GM08714 (cell line): ENCODE measurements at regions not wholly inside any gene's neighbourhood (a gene's known extent, or its start where the extent isn't known, plus 50 kb on each side); places are given as distances from the start of the nearest gene placed in this dataset.

Experiments used
- H3K4me3 ChIP-seq: fragments of 200-500 bp; sonication (Bioruptor generic); 2 replicates; pipeline ENCODE4 v1.5.1; 2014; ENCODE audit warnings: mild to moderate bottlenecking, low read length, inconsistent platforms
- ZNF274 ChIP-seq: IDR thresholded peaks from 2 replicates; pipeline ENCODE4 v1.6.1; 2012; ENCODE audit warnings: mild to moderate bottlenecking, low read depth, low read length

DNA sequence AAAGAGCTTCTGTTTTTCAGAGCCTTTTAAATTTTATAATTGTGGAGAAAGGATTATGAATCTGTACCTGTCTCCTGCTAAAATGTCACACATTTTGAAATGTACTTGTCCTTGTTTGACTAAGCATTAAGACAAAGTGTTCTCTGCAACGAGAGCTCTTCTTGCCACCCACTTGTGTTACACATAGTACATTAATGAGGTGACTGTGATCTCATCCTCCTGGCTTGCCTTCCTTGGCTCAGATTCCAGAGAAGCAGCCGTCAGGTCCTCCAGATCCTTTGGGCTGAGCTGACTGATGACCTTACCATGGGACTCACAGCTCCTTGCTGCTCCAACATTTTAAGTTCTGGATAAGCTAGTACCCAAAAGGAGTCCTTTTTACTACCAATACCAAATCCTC is 81.4 kb downstream of the BBS10 start:
- H3K4me3 ChIP-seq, result no peak overlapping the region
- no peak for TF ChIP-seq ZNF274

DNA sequence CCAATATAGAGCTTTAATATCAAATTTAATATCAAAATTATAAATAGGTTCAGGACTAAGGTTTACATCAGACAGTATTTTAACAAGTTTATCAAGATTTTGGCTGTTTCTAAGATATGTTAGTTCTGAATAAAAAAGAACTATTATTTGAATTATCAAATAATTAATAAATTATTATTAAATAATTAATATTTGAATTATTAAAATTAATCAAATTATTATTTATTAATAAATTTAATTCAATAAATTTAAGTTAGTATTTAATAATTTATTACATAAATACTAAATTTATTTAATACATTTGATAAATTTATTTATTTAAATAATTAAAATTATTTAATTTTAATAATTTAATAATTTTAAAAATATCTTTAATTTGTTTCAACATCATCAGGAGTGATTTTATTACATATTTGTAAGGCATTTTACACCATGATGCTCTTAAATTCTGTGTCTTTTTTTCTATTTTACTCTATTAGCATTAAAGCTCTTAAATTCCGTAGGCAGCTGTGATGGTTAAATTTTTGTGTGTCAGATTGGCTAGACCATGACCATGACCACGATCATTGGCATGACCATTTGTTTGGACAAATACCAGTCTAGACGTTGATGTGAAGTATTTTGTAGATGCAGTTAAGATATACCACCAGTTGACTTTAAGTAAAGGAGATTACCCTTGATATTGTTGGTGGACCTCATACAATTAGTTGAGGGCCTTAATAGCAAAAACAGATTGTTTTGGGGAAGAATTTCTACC is 82.6 kb downstream of the BBS10 start:
- TF ChIP-seq ZNF274, result no peak
- H3K4me3 ChIP-seq, result no peak overlapping the region

DNA sequence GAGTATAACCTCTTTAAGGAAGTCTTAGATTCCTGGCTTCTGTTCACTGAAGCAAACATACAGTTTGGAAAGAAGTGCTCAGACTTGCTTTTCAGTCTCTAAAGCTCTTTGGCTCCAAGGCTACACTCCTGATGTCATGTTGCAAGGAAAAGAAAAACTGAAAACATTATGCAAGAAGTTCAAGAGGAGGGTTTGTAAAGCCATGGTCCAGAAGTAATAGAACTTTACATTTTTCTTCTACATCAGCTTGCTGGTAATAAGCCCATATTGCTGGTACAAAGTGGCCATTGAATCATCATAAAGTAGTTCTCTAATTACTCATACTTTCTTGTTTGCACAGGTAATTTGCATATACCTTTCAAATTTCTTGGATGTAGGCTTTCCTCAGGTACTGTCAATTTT is 83.6 kb downstream of the BBS10 start:
- TF ChIP-seq ZNF274, result no peak
- no peak overlapping the region for H3K4me3 ChIP-seq

DNA sequence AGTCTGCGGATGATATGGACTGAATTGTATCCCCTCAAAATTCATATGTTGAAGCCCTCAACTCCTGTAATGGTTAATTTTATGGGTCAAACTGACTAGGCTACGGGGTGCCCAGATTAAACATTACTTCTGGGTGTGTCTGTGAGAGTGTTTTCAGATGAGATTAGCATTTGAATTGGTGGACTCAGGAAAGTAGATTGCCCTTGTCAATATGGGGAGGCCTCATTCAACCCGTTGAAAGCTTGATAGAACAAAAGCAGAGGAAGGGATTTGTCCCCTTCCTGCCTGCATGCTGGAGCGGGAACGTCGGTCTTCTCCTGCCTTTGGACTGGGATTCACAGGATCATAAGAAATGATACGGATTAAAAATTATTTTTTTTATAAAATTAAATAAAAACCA is 84.5 kb downstream of the BBS10 start:
- no peak for TF ChIP-seq ZNF274
- H3K4me3 ChIP-seq, result no peak overlapping the region

DNA sequence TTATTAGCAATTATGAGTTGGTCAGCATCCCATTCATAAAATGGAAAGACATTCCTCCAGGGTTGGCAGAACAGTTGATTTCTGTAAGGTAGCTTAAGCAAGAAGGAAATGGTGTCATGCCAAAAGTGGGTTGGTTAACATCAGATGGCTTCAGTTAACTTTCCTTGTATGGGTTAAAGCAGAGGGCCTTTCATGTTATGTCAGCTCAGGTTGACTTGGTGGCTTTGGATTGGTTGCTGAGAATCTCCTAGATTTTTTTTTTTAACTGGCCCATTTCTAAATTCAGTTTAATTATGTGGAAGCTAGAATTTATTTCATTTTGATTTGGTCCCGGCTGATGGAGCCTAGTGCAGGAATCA is 87.8 kb downstream of the BBS10 start:
- H3K4me3 ChIP-seq, result no peak overlapping the region
- TF ChIP-seq ZNF274, result no peak

DNA sequence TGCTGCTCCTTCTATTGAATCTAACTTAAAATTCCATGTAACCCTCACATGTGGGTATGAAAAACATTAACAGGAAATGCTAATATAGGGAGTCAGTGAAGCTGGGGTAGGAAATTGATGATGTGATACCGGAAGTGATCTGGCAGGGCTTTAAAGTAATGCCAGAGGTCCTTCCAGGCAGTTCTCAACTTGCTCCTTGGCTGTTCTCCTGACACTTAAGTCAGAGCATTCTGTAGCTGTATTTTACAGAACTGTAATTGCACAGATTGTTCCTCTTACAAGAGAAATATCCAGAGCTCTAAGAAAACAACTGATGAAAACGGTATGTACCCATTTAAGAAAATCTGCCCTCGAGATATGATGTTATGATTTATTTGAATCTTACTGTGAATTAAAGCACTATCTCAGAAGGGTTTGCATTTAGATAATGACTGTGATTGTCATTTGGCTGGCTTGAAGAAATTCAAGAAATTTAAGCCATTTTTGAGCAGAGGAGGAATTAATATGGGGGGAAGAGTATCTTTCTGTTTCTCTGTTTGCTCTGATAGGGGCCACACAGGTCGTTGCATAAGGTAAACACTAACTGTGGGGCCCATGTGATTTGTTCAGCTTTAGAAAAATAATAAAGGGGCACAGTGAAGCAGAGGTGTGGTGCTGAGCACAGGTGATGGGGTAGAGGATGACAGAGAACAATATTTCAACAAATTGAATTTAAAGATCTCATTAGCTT is 88.4 kb downstream of the BBS10 start:
- no peak for TF ChIP-seq ZNF274
- H3K4me3 ChIP-seq, result no peak overlapping the region

DNA sequence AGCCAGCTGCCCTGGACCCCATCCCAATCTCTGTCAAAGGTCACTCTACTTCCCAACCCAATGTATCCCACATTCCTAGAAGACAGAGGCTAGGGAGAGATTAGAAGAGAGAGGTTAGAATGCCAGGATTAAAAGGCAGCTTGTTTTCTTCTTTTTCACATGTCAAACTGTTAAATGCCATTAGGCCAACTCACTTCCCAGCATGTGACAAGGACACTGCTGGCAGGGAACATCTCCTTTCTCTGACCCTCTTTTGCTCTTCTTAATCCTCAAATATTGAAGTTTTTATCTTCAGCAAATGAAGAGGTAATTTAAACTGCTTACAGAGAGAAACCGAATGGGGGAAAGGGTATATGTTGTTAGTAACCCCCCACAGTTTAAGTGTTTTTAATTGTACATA is 89.1 kb downstream of the BBS10 start:
- TF ChIP-seq ZNF274, result no peak
- H3K4me3 ChIP-seq, result no peak overlapping the region

DNA sequence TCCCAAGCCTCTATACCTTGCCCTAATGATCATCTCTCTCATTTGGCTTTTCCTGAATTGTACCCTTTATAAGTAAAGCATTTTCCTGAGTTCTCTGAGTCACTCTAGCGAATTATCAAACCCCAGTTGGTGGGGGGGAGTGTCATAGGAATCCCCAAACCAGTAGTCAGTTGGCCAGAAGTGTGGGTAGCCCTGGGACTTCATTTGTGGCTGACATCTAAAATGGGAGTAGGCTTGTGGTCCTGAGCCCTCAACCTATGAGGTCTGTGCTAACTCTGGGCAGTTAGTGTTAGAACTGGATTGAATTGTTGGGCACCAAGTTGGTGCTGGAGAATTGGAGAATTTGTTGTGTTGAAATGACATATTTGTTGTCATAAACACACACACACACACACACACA is 91.3 kb downstream of the BBS10 start:
- H3K4me3 ChIP-seq, result no peak overlapping the region
- no peak for TF ChIP-seq ZNF274

DNA sequence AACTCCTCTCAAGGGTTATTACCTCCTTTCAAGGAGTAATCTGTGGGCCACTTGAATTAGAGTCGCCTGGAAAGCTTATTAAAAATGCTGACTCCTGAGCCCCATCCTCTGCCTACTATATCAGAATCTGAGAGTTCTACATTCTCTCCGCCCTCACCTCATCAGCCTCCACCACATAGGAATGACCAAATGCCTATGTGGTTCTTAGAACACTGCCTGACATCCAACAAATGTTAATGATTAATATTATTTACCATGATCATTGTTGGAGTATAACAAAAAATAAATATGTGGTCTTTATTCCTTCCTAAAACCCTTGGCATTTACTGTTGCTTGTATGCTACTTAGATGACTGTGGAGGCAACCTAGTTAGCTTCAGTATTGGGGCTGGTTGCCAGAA is 91.9 kb downstream of the BBS10 start:
- no peak overlapping the region for H3K4me3 ChIP-seq

DNA sequence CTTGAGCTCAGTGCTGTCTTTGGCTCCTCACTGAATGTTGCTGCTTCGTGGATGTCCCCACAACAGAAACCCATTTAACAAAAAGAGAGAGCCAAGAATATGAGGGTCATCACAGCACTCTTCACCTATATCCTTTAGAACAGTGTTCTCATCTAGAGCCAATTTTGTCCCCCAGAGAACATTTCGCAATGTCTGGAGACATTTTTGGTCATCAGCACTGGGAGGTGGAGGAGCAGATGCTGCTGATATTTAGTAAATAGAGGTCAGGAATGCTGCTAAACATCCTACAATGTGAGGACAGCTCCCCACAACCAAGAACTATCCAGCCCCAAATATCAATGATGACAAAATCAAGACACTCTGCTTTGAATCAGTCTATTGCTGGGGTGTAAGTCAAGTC is 92.5 kb downstream of the BBS10 start:
- H3K4me3 ChIP-seq, result no peak overlapping the region
- no peak for TF ChIP-seq ZNF274

More for the DNA sequence above, 91.9 kb downstream of the BBS10 start:
- no peak for TF ChIP-seq ZNF274

DNA sequence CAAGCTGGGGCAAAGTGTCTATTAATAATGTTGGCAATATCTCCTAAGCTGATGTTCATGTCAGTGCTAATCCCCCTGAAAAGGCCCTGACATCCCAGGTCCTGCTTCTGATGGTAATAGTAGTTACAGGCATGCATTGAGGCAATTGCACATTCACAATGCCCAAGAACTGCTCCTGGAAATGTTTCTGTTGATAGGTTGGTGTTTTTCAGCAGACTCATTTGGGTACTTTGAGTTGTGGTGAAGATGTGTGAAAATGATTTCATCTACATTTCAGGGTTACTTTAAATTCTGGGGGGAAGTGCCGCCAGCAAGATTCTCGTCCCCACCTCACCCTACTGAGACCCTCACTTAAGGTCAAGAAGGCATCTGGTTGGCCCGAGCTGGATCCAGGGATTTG is 92.9 kb downstream of the BBS10 start:
- TF ChIP-seq ZNF274, result no peak
- H3K4me3 ChIP-seq, result no peak overlapping the region

DNA sequence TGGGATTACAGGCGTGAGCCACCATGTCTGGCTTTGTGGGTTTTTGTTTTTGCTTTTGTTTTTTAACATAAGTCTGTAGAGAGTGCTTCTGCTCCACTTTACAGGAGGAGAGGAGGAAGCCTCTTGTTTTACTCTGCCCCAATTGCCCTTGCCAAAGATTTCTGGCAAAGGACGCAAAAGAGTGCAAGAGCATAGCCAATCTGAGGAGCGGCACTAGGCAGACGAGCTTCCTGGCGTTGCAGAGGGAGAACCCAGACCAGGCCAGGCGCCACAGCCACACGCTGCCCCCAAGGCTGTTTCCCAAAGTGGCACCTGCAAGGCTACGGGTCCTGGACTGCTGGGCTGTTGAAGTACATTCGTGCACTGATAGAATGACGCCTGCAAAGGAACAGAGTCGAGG is 96.2 kb downstream of the BBS10 start:
- no peak overlapping the region for H3K4me3 ChIP-seq
- TF ChIP-seq ZNF274, result no peak

DNA sequence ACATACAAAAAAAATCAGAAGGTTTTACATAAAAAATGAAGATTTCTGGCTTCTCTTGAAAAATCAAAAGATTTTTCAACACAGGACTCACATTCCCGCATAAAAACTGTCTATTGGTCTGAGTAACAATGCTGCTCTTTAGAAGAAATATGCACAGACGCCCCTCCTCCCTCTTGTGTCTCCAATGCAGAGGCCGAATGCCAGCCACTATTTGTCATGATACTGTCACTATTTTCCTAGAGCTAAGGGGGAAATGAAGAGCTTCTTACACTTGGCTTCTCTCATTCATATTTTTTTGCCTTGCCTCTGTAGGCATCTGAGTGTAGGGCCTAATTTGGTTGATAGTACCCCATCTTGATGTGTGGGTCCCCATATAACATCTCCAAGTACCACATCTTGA is 98.0 kb downstream of the BBS10 start:
- no peak overlapping the region for H3K4me3 ChIP-seq
- TF ChIP-seq ZNF274, result no peak

DNA sequence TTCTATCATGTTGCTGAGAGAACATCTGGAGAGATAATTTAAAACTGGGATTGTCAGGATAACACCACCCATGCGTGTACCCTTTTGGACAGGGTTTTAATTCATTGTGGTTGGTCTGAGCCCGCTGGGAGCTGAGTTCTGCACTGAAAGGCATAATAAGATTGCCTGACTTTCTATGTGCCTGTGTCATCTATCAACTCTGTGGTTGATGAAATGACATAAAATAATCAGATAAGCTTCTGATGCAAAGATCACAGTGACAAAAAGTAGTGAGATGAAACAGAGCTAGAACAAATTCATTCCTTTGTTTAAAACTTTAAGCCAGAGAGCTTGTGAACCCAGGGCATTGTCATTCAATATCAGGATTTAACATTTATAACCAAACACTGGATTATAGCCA is 98.7 kb downstream of the BBS10 start:
- TF ChIP-seq ZNF274, result no peak
- no peak overlapping the region for H3K4me3 ChIP-seq

DNA sequence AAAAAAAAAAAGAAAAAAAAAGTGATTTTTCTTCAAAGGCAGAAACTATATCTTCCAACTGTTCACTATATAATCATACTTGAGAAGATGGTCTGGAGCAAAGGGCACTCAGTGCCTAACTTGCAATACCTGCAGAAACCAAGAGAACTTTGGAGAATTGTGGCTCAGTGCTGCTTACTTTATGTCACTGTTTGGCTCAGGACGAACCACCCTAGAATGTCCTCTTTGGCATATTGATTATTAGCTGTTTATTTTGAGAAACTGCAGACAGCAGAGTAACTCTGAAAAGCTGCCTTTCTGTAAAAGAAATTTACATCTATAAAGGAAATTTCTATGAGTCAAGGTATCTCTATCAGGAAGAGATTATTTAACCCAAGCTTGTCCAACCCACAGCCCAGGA is 100.2 kb downstream of the BBS10 start:
- no peak overlapping the region for H3K4me3 ChIP-seq
- no peak for TF ChIP-seq ZNF274
